ENCODE measurements at regions not wholly inside any gene's neighbourhood (a gene's known extent, or its start where the extent isn't known, plus 50 kb on each side); places are given as distances from the start of the nearest gene placed in this dataset.

DNA sequence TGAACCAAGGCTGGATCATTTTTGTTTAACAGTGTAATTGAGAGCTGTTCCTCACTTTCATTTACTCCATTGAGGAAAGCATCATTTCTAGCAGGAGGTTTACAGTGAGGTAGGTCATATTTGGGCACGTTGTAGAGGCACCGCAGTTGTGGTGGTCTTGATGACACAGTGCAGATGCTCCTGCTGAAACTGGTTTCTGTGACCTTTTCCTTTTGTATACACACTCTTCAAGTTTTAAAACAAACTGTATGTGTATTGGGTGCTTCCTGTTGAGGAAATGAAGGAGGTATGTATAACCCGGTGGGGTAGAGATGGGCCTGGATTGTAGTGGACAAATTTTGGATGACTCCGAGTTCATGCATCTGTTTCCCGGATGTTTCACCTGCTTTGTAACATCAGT lies 456.3 kb upstream of the RGS6 start:
- Histone ChIP-seq H4K20me1 (ENCODE audit: control insufficient read depth, insufficient read depth, insufficient read length) (no peaks in the 10 kb centered on the region), H4K5ac (ENCODE audit: insufficient read length, low read depth, low read length) (no peak overlapping the region), H2AK5ac (ENCODE audit: insufficient read length, low read length) (no peak overlapping the region), H3K4me1 (ENCODE audit: insufficient read depth, low read length) (no peaks in the 10 kb centered on the region; the same call in 1 of the 2 replicates), H2BK120ac (ENCODE audit: low read depth, low read length, poor library complexity, severe bottlenecking) (no peak overlapping the region), H3K27me3 (ENCODE audit: insufficient read depth, low read length) (no peaks in the 10 kb centered on the region), H3K14ac (ENCODE audit: insufficient read depth, low read length) (no peak overlapping the region), H3K4ac (ENCODE audit: low read depth, low read length) (no peak overlapping the region), H3K9me3 (ENCODE audit: control insufficient read depth, low read depth, low read length) (no peaks in the 10 kb centered on the region), H3K23me2 (ENCODE audit: insufficient read length, low read depth, low read length, poor library complexity, severe bottlenecking) (no peaks in the 10 kb centered on the region), H3K9ac (ENCODE audit: extremely low read depth, insufficient read length, low read length) (no peak overlapping the region), H4K8ac (replicated peaks; ENCODE audit: insufficient read length, low read depth, low read length) (no peak overlapping the region), H2AFZ (ENCODE audit: low read length) (no peak overlapping the region), H3K56ac (ENCODE audit: insufficient read length, low read depth, low read length) (no peak overlapping the region), H2BK15ac (ENCODE audit: low read depth, low read length) (no peak overlapping the region), H3K18ac (ENCODE audit: insufficient read length, low read depth, low read length) (no peak overlapping the region), H3K79me2 (ENCODE audit: insufficient read depth, low read length) (peaks cover 5% of the 10 kb centered on the region; the same call in 1 of the 2 replicates), H3K4me2 (ENCODE audit: insufficient read depth, insufficient read length, low read length) (no peak overlapping the region), H3K23ac (ENCODE audit: insufficient read length, low read depth, low read length) (no peak overlapping the region), H2BK20ac (ENCODE audit: low read depth, low read length, poor library complexity, severe bottlenecking) (no peak overlapping the region), H2BK12ac (ENCODE audit: insufficient read length, low read depth, low read length) (no peak overlapping the region), H3T11ph (ENCODE audit: low read length) (no peak overlapping the region), H2BK5ac (ENCODE audit: insufficient read length, low read length) (no peak overlapping the region), H3K79me1 (ENCODE audit: insufficient read depth, low read depth, low read length, poor library complexity, severe bottlenecking) (no peaks in the 10 kb centered on the region), H4K91ac (ENCODE audit: insufficient read length, low read depth, low read length) (no peak overlapping the region), H3K27ac (ENCODE audit: insufficient read length, low read depth, low read length) (no peak overlapping the region)
- H3K36me3 Mint-ChIP-seq (ENCODE audit: insufficient read depth in 1 of 3, low read depth in 3 of 3): peaks cover 0 to 2% (median 0%) of the 10 kb centered on the region in 3 experiments; a peak in 1 of 7 replicates
- no peak for DNase-seq
- peaks cover 21 to 23% of the 10 kb centered on the region in 2 experiments for H3K4me1 Mint-ChIP-seq
- no peaks in the 10 kb centered on the region for H3K27me3 Mint-ChIP-seq (ENCODE audit: low read depth)
- WGBS (ENCODE audit: extremely low coverage, insufficient read length, low lambda C conversion rate): no CpG with 5 or more reads among the region's 5 CpGs
- H3K9me3 Mint-ChIP-seq: no peaks in the 10 kb centered on the region
- no peak for TF ChIP-seq CTCF (conservative IDR thresholded peaks at IDR 0.05)
- no peak overlapping the region for H3K4me3 Mint-ChIP-seq
- H3K27ac Mint-ChIP-seq: no peak overlapping the region
